Suppressor macrophage treated with lipopolysaccharide for 4 hours (primary cell): ENCODE measurements at regions not wholly inside any gene's neighbourhood (a gene's known extent, or its start where the extent isn't known, plus 50 kb on each side); places are given as distances from the start of the nearest gene placed in this dataset.

Experiments
- DNase-seq: peaks from one replicate; pipeline ENCODE4 v3.0.0-alpha.2; 2020

DNA sequence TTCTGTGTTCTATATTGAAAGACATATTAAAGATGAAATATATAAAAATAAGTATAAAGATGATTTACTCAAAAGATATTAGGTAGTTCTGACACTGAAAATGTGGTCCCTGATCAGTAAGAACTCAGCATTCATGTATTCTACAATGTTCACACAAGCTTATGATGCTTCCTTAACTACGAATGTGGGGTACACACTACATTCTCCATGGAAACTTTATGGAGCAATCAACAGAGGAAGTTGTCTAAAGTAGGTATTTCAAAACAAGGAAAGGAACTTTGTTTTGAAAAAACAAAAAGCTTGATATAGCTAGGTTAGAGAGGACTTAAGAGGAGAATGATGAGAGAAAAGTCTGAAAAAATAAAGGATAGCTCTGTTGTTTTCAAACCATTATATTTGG lies 119.7 kb upstream of the RGS18 start:
- peak; percentile 1 for DNase-seq

DNA sequence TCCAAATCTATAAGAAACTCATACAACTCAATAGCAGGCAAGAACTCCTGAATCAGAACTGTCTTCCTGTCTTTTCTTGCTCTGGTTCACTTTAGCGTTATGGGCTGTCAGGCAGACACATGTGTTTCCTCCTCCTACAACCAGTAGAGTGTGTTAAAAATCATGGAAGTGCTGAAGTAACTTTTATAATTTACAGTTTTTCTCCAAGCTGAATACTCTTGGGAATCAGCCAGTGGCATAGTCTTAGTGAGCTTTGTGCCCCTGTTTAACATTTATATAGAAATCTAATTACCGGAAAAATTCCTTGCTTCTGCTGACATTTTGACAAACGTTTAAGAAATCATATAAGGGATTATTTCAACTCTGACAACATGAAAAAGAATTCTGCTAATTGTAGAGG lies 113.1 kb upstream of the RGS18 start:
- no peak for DNase-seq

GRCh38 chr1:192053531-192053971 lies 104.7 kb upstream of the RGS18 start:
- no peak for DNase-seq

DNA sequence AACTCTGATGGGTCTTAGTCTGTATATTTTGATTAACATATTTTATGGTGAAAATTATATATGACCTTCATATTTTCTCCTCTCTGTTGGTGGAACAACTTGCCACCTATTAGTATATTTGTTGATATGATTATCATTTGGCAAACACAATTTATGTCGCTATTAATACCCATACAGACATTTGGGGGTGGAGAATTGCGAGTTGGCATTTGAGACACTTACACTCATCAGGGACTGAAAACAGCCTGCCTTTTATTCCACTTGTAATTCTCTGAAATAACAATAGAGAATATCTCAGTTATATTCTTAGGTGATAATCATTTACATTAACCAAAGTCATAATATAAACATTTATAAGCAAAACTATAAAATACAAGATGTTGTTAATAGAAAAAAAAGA lies 100.5 kb upstream of the RGS18 start:
- no peak for DNase-seq

GRCh38 chr1:192059407-192059806 lies 98.9 kb upstream of the RGS18 start:
- DNase-seq: no peak

DNA sequence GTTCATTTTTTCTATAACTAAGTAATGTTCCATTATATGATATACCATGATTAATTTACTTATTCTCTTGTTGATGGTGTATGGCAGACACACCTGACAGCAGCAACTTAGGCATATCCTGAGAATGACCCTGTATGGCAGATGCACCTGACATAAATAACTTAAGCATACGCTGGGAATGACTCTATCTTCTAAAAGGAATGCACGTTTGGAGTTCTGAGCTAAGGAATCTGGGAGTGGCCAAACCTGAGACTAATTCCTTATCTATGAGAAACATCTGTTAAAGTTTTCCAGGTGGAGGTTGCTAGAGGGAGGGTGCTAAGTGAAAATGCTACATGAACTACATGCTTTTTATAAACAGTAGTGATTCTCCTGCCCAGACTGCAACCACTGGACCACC lies 96.7 kb upstream of the RGS18 start:
- DNase-seq: no peak

- DNase-seq: no peak
These were observed 93.2 kb upstream of the RGS18 start for GRCh38 chr1:192065087-192065486.

DNA sequence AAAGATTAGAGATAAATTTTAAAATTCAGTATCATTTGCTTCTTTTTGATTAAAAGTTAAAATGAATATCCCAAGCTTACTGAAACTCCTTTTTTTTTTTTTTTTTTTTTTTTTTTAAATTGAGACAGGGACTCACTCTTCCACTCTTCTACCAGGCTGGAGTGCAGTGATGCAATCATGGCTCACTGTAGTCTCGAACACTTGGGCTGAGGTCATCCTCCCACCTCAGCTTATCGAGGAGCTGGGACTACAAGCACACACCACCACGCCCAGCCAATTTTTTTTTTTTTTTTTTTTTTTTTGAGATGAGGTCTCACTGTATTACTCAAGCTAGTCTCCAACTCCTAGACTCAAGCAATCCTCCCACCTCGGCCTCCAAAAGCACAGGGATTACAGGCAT lies 92.1 kb upstream of the RGS18 start:
- no peak for DNase-seq

GRCh38 chr1:192067360-192067759 lies 90.9 kb upstream of the RGS18 start:
- DNase-seq: no peak

DNA sequence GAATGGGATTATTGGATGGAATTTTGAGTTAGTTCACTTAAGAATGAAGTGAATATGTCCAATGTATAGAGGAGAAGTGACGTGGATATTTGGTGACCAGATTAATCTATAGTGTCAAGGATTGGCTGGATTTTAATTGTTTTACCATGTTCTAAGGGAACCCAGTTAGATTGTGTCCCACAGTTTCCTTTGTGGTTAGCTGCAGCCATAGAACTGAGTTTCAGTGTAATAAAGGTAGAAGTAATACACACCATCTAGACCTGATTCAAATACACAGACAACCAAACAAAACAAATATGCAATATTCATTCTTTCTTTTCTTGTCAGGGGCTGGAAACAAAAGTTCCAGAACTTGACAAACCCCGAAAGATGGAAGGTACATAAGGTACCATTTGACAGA lies 88.0 kb upstream of the RGS18 start:
- DNase-seq: no peak

- no peak for DNase-seq
These were observed 77.6 kb upstream of the RGS18 start for GRCh38 chr1:192080684-192081083.

- DNase-seq: no peak
These were observed 76.9 kb upstream of the RGS18 start for GRCh38 chr1:192081359-192081758.

GRCh38 chr1:192086644-192087043 lies 71.6 kb upstream of the RGS18 start:
- no peak for DNase-seq

GRCh38 chr1:192087334-192087733 lies 70.9 kb upstream of the RGS18 start:
- DNase-seq: no peak

DNA sequence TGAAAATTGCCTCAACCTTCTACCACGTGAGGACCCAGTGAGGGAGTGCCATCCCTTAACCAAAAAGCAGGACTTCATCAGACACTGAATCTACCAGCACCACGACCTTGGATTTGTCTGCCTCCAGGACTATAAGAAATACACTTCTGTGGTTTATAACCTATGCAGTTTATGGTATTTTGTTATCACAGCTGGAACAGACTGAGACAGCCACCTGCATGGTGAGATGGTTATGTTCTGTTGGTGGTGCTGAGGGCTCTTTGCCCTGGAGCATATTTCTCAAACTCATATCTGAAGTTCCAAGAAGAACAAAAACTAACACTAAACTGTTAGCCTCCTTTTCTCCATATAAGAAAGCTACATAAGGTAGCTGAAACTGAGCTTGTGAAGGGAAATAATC lies 69.8 kb upstream of the RGS18 start:
- no peak for DNase-seq

DNA sequence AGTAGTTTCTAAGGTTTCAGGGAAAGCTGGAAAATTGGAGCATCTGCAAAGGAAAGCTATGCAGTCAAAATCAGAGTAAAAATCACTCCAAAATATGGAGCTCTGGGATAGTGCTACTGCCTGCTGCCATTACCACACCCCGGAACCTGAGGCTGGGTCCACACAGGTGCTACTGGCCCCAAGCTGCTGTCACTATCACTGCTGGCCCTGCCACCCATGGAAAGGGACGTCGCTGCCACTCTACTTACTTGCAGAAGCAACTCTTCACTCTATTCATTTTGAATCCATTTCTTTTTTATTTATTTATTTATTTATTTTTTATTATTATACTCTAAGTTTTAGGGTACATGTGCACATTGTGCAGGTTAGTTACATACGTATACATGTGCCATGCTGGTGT lies 60.3 kb upstream of the RGS18 start:
- no peak for DNase-seq

DNA sequence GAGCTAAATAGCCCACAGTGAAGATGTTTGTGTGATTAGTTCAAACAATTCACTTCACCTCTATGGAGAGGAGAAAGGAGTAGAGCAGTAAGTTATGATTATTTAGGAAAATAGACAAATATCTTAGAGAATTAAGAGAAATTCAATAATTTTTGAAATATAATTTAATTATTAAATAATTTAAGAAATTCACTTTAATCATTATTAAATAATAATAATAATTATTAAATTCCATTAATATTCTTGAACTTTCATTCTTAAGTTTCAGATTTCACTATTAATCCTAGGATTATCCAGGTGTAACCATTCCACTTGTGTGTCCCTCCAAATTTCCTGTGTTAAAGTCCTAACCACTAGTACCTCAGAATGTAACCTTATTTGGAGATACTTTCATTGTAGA lies 58.9 kb upstream of the RGS18 start:
- no peak for DNase-seq

DNA sequence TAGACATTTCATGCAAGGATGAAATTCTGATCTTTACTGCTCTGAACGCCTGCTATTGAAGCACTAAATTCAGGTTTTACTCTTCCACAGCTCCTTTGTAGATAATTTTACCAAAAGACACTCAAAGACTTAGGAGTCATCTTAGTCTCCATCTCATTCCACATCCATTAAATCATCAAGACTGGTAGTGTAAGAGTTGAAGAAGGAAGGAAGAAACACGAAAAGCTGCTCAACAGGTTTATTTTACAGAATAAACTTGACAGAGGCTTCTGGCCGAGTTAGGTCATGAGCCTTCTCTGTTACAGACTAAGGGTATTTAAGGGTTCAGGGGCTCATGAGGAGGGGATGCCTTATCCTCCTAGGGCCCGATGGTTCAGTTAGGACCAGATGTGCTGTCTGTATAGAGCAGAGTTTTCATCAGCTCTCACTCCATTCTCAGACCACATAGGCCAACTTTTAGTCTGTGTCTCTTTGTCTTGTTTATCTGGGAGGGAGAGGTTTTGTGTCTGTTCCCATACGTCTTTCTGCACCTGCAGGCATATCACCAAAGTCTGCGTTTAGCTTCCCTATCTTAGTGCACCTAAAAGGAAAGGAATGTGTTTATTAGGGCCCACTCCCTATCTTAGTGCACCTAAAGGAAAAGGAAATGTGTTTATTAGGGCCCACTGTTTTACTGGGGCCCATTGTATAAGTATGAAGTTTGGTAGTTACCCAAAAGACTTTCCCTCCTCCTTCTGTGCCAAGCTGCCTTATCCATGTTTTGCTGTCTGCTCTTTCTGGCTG lies 57.4 kb upstream of the RGS18 start:
- no peak for DNase-seq

GRCh38 chr1:192104128-192104527 lies 54.1 kb upstream of the RGS18 start:
- DNase-seq: no peak

DNA sequence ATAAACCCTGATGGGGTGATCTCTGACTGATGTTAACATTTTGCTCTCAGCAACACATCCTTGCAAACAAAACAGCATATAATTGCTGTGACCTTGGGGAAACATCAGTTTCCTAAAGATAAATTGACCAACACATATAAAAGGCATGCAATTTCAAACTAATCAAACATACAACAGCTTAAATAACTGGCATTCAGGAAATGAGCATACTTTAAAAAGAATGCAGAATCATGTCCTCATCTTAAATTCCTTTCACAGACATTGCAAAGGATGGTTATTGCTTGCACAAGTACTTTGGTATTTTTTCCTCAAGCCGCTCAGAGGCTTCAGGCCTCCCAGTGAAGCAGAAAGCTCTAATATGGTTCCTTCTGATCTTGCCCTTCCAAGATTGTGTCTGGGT lies 53.4 kb upstream of the RGS18 start:
- DNase-seq: no peak

DNA sequence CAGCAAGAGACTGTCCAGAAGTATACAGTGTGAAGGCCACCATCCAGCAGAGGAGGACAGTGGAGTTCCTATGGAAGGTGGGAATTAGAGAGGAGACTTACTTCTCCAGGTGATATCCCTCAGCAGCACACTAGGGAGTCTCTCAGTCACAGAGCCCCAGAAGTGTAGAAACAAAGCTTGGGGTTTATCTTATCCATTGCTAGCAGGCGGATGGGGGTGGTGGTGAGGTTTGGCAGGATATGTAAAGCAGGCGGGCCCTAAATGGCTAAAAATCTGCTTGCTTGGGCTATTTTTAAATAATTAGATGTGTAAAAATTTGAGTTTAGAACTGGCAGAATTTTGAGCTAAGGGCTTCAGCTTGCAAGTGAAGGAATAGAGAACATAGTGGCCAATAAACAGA lies 50.1 kb upstream of the RGS18 start:
- DNase-seq: no peak
